HL-60 (cell line): ENCODE measurements at regions not wholly inside any gene's neighbourhood (a gene's known extent, or its start where the extent isn't known, plus 50 kb on each side); places are given as distances from the start of the nearest gene placed in this dataset.
"Not testable (repeated sequence)": the region's sequence is repeated elsewhere in the genome, so short reads cannot be mapped to it uniquely, and the experiment has no call there.

Experiments
- DNase-seq, 2 experiments: peaks; one replicate each; pipeline ENCODE4 v3.0.0-alpha.2; 2010 to 2020; ENCODE audit warnings: low read depth in 1 of 2, low spot score in 1 of 2
- H3K27ac ChIP-seq: fragments of 250-450 bp; sonication (Bioruptor Pico); replicated peaks from 2 replicates; pipeline ENCODE4 v1.5.1; 2020; ENCODE audit warnings: mild to moderate bottlenecking, moderate library complexity
- H3K27me3 ChIP-seq: fragments of 250-450 bp; sonication (Bioruptor Pico); 2 replicates; pipeline ENCODE4 v1.5.1; 2021; ENCODE audit warnings: mild to moderate bottlenecking, moderate library complexity; ENCODE audit not compliant: insufficient read depth, poor library complexity, severe bottlenecking
- H3K4me3 ChIP-seq: replicated peaks from 2 replicates; pipeline ENCODE4 v1.5.1; 2011; ENCODE audit warnings: mild to moderate bottlenecking, control low read depth, low read length; ENCODE audit not compliant: insufficient read depth
- CTCF ChIP-seq: IDR thresholded peaks from one replicate; pipeline ENCODE4 v1.5.1; 2011; ENCODE audit warnings: low read length, control low read depth, inconsistent platforms; ENCODE audit not compliant: insufficient read depth
- GABPA ChIP-seq: IDR thresholded peaks from 2 replicates; pipeline ENCODE4 v1.6.1; 2012; ENCODE audit warnings: low read depth
- POLR2AphosphoS5 ChIP-seq: IDR thresholded peaks from 2 replicates; pipeline ENCODE4 v1.6.1; 2012; ENCODE audit warnings: low read depth
- REST ChIP-seq: IDR thresholded peaks from 2 replicates; pipeline ENCODE4 v1.6.1; 2012; ENCODE audit warnings: low read depth; ENCODE audit not compliant: insufficient replicate concordance
- SPI1 ChIP-seq: IDR thresholded peaks from 2 replicates; pipeline ENCODE4 v1.6.1; 2012; ENCODE audit warnings: low read depth, mild to moderate bottlenecking, borderline replicate concordance

GRCh38 chr7:153224890-153225289, 465.3 kb downstream of the ACTR3B start:
- DNase-seq = no peak
- no peaks in the 10 kb centered on the region for H3K27me3 ChIP-seq
- no peak overlapping the region for H3K4me3 ChIP-seq
- TF ChIP-seq POLR2AphosphoS5 = no peak
- no peak for TF ChIP-seq SPI1
- no peak overlapping the region for H3K27ac ChIP-seq

- H3K4me3 ChIP-seq, H3K27me3 ChIP-seq, H3K27ac ChIP-seq, DNase-seq: not testable (repeated sequence)
These were observed 485.6 kb downstream of the ACTR3B start for GRCh38 chr7:153245136-153245535.

GRCh38 chr7:153245809-153246208, 486.3 kb downstream of the ACTR3B start:
- no peak for DNase-seq

GRCh38 chr7:153247926-153248325, 488.4 kb downstream of the ACTR3B start:
- no peak for TF ChIP-seq SPI1
- no peak for TF ChIP-seq CTCF
- TF ChIP-seq REST = no peak
- no peak for TF ChIP-seq POLR2AphosphoS5
- no peak for TF ChIP-seq GABPA
- H3K27me3 ChIP-seq = no peaks in the 10 kb centered on the region
- no peak overlapping the region for H3K27ac ChIP-seq
- DNase-seq = no peak
- H3K4me3 ChIP-seq = no peak overlapping the region

More at GRCh38 chr7:153245809-153246208, 486.3 kb downstream of the ACTR3B start:
- TF ChIP-seq CTCF (no peak), REST (no peak), GABPA (no peak), POLR2AphosphoS5 (no peak), SPI1 (no peak)
- Histone ChIP-seq H3K27ac (no peak overlapping the region), H3K4me3 (no peak overlapping the region), H3K27me3 (no peaks in the 10 kb centered on the region)

GRCh38 chr7:153258686-153259085, 499.1 kb downstream of the ACTR3B start:
- Histone ChIP-seq H3K27me3 (no peaks in the 10 kb centered on the region), H3K27ac (no peak overlapping the region), H3K4me3 (no peak overlapping the region)
- no peak for TF ChIP-seq REST
- no peak for TF ChIP-seq POLR2AphosphoS5
- no peak for TF ChIP-seq SPI1
- TF ChIP-seq CTCF = no peak
- TF ChIP-seq GABPA = no peak
- no peak for DNase-seq
